Keratinocyte (primary cell): ENCODE measurements at regions not wholly inside any gene's neighbourhood (a gene's known extent, or its start where the extent isn't known, plus 50 kb on each side); places are given as distances from the start of the nearest gene placed in this dataset.

Experiments
- DNase-seq: peaks from one replicate; pipeline ENCODE4 v3.0.0-alpha.2; 2011; ENCODE audit warnings: low read depth, missing footprints, low spot score
- FAIRE-seq: peaks from 2 replicates; lab custom pipeline; 2011; peaks lifted over from hg19 to GRCh38; lab: Jason Lieb, UNC
- H2AFZ ChIP-seq: 2 replicates; pipeline ENCODE4 v1.6.0; 2012; ENCODE audit warnings: low read length, control low read depth, inconsistent platforms; ENCODE audit not compliant: control insufficient read depth
- H3K27ac ChIP-seq: 2 replicates; pipeline ENCODE4 v1.5.1; 2011; ENCODE audit warnings: low read length; ENCODE audit not compliant: control insufficient read depth, insufficient read depth
- H3K27me3 ChIP-seq: 3 replicates; pipeline ENCODE4 v1.6.0; 2011; ENCODE audit warnings: low read length; ENCODE audit not compliant: control insufficient read depth, insufficient read depth; ENCODE audit errors: extremely low read depth
- H3K36me3 ChIP-seq, 2 experiments: 2 replicates in 1 of 2; 3 replicates in 1 of 2; pipeline ENCODE4 v1.5.1; 2011; ENCODE audit warnings: low read length in 2 of 2, mild to moderate bottlenecking in 1 of 2; ENCODE audit not compliant: control insufficient read depth in 2 of 2, insufficient read depth in 2 of 2; ENCODE audit errors: extremely low read depth in 1 of 2
- H3K4me1 ChIP-seq: 3 replicates; pipeline ENCODE4 v1.5.1; 2011; ENCODE audit warnings: low read length; ENCODE audit not compliant: control insufficient read depth, insufficient read depth; ENCODE audit errors: extremely low read depth
- H3K4me2 ChIP-seq: 3 replicates; pipeline ENCODE4 v1.6.0; 2011; ENCODE audit warnings: low read depth, low read length; ENCODE audit not compliant: control insufficient read depth, insufficient read depth; ENCODE audit errors: extremely low read depth
- H3K4me3 ChIP-seq, 3 experiments: fragments of 200-600 bp in 1 of 3; sonication (generic) in 1 of 3; 2 replicates in 2 of 3; 3 replicates in 1 of 3; pipeline ENCODE4 v1.5.1; 2011 to 2016; ENCODE audit warnings: low read length in 3 of 3, mild to moderate bottlenecking in 3 of 3, control low read depth in 2 of 3, inconsistent platforms in 1 of 3, low read depth in 1 of 3, mixed read lengths in 1 of 3, mixed run types in 1 of 3, moderate library complexity in 1 of 3; ENCODE audit not compliant: control insufficient read depth in 2 of 3, insufficient read depth in 2 of 3; ENCODE audit errors: extremely low read depth in 1 of 3
- H3K79me2 ChIP-seq: 2 replicates; pipeline ENCODE4 v1.6.0; 2012; ENCODE audit warnings: low read length; ENCODE audit not compliant: control insufficient read depth, insufficient read depth
- H3K9ac ChIP-seq: 3 replicates; pipeline ENCODE4 v1.6.0; 2011; ENCODE audit warnings: low read length; ENCODE audit not compliant: control insufficient read depth, insufficient read depth; ENCODE audit errors: extremely low read depth
- H3K9me1 ChIP-seq: 3 replicates; pipeline ENCODE4 v1.6.0; 2011; ENCODE audit warnings: low read length; ENCODE audit not compliant: control insufficient read depth, insufficient read depth; ENCODE audit errors: extremely low read depth
- H3K9me3 ChIP-seq: 2 replicates; pipeline ENCODE4 v1.5.1; 2012; ENCODE audit warnings: low read depth, low read length; ENCODE audit not compliant: control insufficient read depth
- H4K20me1 ChIP-seq: 3 replicates; pipeline ENCODE4 v1.6.0; 2011; ENCODE audit warnings: low read length; ENCODE audit not compliant: control insufficient read depth, insufficient read depth; ENCODE audit errors: extremely low read depth
- CTCF ChIP-seq, 3 experiments: IDR thresholded peaks in 1 of 3; conservative IDR thresholded peaks in 1 of 3; optimal IDR thresholded peaks in 1 of 3; 2 replicates in 2 of 3; 3 replicates in 1 of 3; pipeline versions ENCODE3 to v1.5.1; 2011; ENCODE audit warnings: low read length in 3 of 3, mild to moderate bottlenecking in 3 of 3, moderate library complexity in 2 of 3, control low read depth in 1 of 3, inconsistent platforms in 1 of 3; ENCODE audit not compliant: insufficient read depth in 2 of 3; ENCODE audit errors: extremely low read depth in 1 of 3
- EZH2 ChIP-seq: IDR thresholded peaks from one replicate; pipeline ENCODE4 v1.6.1; 2012; ENCODE audit warnings: inconsistent platforms, mild to moderate bottlenecking, low read length, moderate library complexity
- dilution Hi-C: fragments of 300-500 bp; cut with MboI; formaldehyde crosslinking; loops from one replicate; pipeline ENCODE4 v1.7.0; 2020; ENCODE audit warnings: low sequenced_read_pairs; ENCODE audit not compliant: extremely low pct_ligation_motif_present

GRCh38 chr1:38267037-38268036 is 220.7 kb upstream of the POU3F1 start:
- H3K27me3 ChIP-seq: peaks cover 9% of the 10 kb centered on the region
- no peaks in the 10 kb centered on the region for H4K20me1 ChIP-seq
- H3K4me1 ChIP-seq: no peaks in the 10 kb centered on the region
- no peak overlapping the region for H3K4me3 ChIP-seq
- TF ChIP-seq EZH2: no peak
- no peak for TF ChIP-seq CTCF (optimal IDR thresholded peaks at IDR 0.05 in 1 of 3, IDR thresholded peaks at IDR 0.05 in 1 of 3, conservative IDR thresholded peaks at IDR 0.05 in 1 of 3; ENCODE audit: extremely low read depth in 1 of 3, insufficient read depth in 2 of 3, low read length in 3 of 3)
- H3K79me2 ChIP-seq: no peaks in the 10 kb centered on the region
- H3K4me2 ChIP-seq: no peak overlapping the region
- dilution Hi-C loops: no loop called here
- H3K9ac ChIP-seq: no peak overlapping the region
- FAIRE-seq (no peak), DNase-seq (no peak)
- H3K36me3 ChIP-seq: no peaks in the 10 kb centered on the region
- H2AFZ ChIP-seq: no peak overlapping the region
- no peaks in the 10 kb centered on the region for H3K9me3 ChIP-seq
- no peak overlapping the region for H3K27ac ChIP-seq
- no peaks in the 10 kb centered on the region for H3K9me1 ChIP-seq

GRCh38 chr1:38266197-38266520 is 219.6 kb upstream of the POU3F1 start:
- dilution Hi-C loops: no loop called here
- H3K27ac ChIP-seq: no peak overlapping the region
- no peak for TF ChIP-seq CTCF (optimal IDR thresholded peaks at IDR 0.05 in 1 of 3, IDR thresholded peaks at IDR 0.05 in 1 of 3, conservative IDR thresholded peaks at IDR 0.05 in 1 of 3; ENCODE audit: extremely low read depth in 1 of 3, insufficient read depth in 2 of 3, low read length in 3 of 3)
- TF ChIP-seq EZH2: no peak
- no peak overlapping the region for H3K4me3 ChIP-seq
- FAIRE-seq (no peak), DNase-seq (no peak)
- no peaks in the 10 kb centered on the region for H3K4me1 ChIP-seq
- H3K36me3 ChIP-seq: no peaks in the 10 kb centered on the region
- H2AFZ ChIP-seq: no peak overlapping the region
- no peaks in the 10 kb centered on the region for H3K79me2 ChIP-seq
- no peaks in the 10 kb centered on the region for H3K9me1 ChIP-seq
- no peaks in the 10 kb centered on the region for H3K9me3 ChIP-seq
- H4K20me1 ChIP-seq: no peaks in the 10 kb centered on the region
- no peak overlapping the region for H3K4me2 ChIP-seq
- H3K27me3 ChIP-seq: peaks cover 21% of the 10 kb centered on the region
- H3K9ac ChIP-seq: no peak overlapping the region
